Gastrocnemius medialis (tissue), 4 donors: ENCODE measurements at regions not wholly inside any gene's neighbourhood (a gene's known extent, or its start where the extent isn't known, plus 50 kb on each side); places are given as distances from the start of the nearest gene placed in this dataset.

Experiments
- POLR2A ChIP-seq, 2 donors: fragments of 450-650 bp; IDR thresholded peaks; one replicate each; pipeline ENCODE4 v1.6.1; 2017; ENCODE audit warnings: antibody characterized with exemption in 2 of 2, mild to moderate bottlenecking in 2 of 2, moderate library complexity in 2 of 2
- TF ChIP-seq, protein P1 (sequence below), 5 experiments: fragments of 450-650 bp in 3 of 5; fragments of 200-600 bp in 2 of 5; sonication (generic) in 2 of 5; IDR thresholded peaks in 4 of 5; conservative IDR thresholded peaks in 1 of 5; 1 replicate in 4 of 5; 2 replicates in 1 of 5; pipeline ENCODE4 v1.5.1; 2016 to 2019; ENCODE audit warnings: antibody characterized with exemption in 5 of 5, mild to moderate bottlenecking in 3 of 5, moderate library complexity in 3 of 5

DNA sequence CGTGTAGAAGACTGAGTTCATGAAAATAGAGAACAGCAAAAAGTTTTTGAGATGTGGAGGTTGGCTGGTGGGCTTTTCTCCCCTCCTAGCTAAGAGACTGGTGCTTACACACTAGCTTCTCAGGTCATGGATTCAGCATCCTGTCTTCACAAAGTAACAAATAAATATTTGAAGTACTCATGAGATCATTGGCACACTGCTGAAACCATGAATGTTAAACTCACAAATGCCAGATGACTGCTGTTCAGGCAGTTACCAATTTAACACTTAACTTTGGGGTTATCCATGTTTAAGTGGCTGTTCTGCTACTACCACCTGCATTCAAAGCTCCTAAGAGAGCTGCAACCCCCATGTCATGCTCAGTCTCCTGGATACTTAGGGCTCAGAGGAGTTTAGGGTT, 119.0 kb upstream of the BET1 start:
- TF ChIP-seq, protein P1, sequence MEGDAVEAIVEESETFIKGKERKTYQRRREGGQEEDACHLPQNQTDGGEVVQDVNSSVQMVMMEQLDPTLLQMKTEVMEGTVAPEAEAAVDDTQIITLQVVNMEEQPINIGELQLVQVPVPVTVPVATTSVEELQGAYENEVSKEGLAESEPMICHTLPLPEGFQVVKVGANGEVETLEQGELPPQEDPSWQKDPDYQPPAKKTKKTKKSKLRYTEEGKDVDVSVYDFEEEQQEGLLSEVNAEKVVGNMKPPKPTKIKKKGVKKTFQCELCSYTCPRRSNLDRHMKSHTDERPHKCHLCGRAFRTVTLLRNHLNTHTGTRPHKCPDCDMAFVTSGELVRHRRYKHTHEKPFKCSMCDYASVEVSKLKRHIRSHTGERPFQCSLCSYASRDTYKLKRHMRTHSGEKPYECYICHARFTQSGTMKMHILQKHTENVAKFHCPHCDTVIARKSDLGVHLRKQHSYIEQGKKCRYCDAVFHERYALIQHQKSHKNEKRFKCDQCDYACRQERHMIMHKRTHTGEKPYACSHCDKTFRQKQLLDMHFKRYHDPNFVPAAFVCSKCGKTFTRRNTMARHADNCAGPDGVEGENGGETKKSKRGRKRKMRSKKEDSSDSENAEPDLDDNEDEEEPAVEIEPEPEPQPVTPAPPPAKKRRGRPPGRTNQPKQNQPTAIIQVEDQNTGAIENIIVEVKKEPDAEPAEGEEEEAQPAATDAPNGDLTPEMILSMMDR (IDR thresholded peaks at IDR 0.05 in 4 of 5, conservative IDR thresholded peaks at IDR 0.05 in 1 of 5): no peak
- TF ChIP-seq POLR2A (IDR thresholded peaks at IDR 0.05): no peak
